Muscle of back (tissue), 3 donors: ENCODE measurements at regions not wholly inside any gene's neighbourhood (a gene's known extent, or its start where the extent isn't known, plus 50 kb on each side); places are given as distances from the start of the nearest gene placed in this dataset.
"Not testable (repeated sequence)": the region's sequence is repeated elsewhere in the genome, so short reads cannot be mapped to it uniquely, and the experiment has no call there.

Experiments
- DNase-seq, 3 donors: peaks; one replicate each; pipeline versions ENCODE4 v3.0.0 to v3.0.0-alpha.2; 2013

DNA sequence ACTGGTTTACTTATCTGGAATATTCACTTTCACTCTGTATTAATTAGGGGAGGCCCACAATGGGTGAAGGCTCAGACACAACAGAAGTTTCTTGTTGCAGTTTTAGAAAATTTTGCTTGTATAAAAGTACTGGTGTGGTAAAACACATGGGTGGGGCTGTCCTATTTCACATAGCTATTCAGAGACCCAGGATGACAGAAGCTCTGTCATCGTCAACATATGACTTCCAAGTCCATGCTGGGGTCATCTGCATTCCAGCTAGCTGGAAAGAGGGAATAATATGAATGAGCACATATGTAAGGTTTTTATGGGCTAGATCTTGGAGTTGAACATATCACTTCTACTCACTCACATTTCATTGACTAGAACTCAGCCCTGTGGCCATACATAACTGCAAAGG, 166.4 kb upstream of the KCTD3 start:
- no peak for DNase-seq

DNA sequence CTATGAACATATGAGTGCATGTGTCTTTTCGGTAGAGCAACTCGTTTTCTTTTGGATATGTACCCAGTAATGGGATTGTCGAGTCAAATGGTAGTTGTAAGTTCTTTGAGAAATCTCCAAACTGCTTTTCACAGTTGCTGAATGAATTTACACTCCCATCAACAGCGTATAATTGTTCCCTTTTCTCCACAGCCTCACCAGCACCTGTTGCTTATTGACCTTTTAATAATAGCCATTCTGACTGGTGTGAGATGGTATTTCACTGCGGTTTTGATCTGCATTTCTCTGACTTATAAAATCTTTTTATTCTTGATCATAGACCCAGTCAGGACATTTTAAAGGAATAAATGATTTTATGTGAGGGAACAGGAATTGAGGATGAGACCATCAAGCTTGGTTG, 165.0 kb upstream of the KCTD3 start:
- no peak for DNase-seq

DNA sequence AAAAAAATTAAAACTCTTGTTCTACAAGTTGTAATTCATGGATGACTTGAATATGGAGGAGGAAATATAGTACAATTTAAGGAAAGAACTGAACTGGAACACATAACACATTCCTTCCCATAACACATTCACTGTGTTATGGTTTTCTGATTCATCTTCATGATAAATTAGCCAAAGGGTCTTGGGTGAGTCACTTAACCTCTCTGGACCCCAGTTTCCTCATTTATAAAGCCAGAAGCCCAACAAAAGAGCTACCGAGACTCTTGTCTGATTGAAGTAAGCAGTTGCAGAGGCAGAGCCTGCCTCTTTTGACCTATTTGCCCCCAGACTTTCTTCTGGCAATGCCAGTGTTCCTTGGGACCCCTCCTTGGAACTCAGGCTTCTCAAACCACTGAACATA, 161.9 kb upstream of the KCTD3 start:
- DNase-seq: no peak

DNA sequence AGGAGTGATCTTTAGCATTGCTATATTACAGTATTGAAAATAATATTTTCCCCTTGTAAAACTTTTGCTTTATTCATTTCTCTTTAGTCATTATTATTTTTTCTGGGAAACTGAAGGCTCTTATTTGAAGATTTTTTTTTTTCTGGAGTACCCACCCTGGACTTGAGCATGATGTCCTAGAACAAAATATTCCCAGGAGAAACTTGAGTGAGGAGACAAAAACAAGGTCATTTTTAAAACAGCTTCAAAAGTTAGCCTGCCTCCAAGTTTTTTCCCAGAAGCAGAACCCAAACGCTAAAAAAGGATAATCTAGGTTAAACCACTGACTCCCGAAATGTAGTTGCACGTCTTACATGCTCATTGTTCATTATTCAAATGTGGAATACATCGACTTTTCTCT, 160.2 kb upstream of the KCTD3 start:
- no peak for DNase-seq

DNA sequence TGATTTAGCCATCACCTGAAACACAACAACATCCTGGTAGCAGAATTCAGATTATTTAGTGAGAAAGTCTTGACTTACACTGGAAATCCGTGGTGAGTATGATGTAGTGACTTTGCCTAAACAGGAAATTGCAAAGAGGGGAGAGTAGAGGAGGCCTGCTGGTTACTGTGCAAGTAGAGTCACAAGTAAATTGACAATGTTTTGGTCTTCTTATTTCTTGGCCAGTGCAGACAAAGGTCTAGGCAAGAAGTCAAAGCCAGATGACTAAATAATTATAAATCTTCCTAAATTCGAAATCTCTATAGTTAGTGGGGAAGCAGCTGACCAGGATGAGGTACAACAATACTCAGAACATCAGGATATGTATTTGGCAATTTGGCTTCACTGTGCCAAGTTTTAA, 159.5 kb upstream of the KCTD3 start:
- DNase-seq: no peak

DNA sequence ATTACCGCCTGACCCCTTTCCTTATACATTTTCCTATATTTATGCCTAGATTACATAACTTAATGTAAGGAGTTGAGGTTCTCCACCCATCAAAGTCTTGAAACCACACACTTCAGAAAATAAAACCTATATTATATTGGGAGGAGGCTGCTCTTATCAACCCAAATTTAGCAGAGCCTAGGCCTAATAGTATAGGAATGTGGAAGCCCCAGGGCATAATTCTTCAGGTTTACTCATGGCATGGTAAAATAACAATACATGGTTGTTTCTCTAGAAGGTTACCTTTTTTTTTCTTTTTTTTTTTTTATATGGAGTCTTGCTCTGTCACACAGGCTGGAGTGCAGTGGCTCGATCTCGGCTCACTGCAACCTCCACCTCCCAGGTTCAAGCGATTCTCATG, 157.6 kb upstream of the KCTD3 start:
- not testable (repeated sequence) for DNase-seq

DNA sequence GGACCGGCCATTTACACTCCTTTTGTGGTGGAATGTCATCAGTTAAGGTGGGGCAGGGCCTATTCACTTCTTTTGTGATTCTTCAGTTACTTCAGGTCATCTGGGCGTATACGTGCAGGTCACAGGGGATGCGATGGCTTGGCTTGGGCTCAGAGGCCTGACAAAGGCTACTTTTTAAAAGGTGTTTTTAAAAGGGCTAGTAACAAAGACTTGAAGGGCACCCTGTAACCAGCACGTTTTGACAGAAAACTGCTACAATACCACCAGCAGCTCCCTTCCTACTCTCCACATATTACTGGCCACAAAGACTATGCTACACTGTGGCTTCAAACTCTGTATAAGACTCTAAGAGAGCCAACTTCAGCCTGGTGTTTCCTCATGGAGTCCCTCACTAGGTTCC, 151.6 kb upstream of the KCTD3 start:
- DNase-seq: not testable (repeated sequence)

DNA sequence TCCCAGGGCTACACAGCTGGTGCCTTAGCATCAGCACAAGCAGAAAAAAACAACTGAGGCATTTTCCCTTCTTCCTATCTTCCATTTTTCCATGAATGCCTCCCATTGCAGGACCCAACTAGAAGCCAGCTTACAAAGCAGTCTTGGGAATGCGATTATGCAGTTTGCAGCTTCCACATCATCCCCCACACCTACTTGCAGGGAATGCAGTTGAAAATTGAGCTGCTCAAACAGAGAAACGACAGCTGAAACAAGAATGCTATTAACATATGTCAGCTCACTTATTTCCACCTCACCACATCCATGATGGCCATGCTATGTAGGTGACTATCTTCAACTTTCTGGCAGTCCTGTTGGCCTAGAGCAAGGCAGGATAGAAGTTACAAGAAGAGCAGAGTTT, 150.6 kb upstream of the KCTD3 start:
- no peak for DNase-seq

DNA sequence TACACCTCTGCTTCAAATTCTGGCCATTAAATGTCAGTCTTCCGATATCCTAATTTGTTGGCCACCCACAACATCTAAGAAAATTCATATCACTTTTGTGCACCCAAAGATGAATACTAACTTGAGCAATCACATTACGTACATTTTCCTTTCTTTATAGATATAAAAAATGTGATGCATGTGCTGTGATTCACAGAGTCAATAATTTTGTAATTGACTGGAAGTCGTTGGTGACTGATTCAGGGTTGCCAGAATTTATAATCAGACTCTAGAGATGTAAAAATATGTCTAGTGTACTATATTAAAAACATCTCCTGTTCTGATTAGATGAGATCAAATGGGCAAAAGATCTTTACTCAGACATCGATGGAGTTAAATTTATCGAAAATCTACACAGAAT, 150.0 kb upstream of the KCTD3 start:
- DNase-seq: peak in 1 of 3 donors; percentile 15

DNA sequence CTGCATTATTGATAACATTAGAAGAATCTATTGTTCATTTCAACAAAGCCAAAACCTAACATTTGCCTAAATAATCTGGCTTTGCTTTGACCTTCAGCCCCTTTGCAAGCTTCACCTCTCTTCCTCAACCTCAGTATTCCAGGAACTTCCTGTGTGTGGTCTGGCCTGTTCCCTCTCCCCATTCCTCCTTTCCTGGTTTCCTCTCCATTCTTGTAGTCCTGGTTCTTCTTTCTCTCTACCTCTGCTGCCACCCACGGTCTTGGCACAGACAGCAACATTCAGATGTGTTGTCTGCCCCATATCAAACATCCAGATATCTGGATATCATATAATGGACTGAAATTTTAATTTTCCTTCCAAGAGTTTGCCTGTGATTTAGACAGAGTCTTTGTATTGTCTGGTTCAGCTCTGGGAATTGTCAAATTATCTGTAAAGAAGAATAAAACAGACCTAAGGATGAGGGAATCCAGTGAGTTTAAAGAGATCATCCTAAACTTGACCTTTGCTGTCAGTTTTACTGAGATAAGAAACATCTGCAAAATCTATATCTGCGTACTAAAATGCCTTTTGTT, 148.1 kb upstream of the KCTD3 start:
- no peak for DNase-seq

DNA sequence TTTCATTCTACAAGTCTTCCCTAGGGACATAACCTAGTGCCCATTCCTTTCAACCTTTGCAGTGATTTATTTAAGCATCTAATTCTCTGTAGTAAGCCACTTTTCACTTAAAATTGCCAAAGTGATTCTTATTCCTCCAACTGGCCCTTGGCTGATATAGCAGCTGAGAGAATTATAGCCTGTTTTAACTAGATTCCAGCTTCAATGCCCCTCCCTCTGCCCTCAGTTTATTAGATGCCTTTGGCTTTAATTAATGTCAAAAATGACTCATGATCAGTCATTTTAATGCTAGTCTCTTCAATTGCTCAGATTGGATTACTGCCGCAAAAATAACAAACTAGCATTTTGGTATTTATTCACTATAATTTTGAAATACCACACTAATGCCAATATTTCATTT, 145.4 kb upstream of the KCTD3 start:
- DNase-seq: no peak

DNA sequence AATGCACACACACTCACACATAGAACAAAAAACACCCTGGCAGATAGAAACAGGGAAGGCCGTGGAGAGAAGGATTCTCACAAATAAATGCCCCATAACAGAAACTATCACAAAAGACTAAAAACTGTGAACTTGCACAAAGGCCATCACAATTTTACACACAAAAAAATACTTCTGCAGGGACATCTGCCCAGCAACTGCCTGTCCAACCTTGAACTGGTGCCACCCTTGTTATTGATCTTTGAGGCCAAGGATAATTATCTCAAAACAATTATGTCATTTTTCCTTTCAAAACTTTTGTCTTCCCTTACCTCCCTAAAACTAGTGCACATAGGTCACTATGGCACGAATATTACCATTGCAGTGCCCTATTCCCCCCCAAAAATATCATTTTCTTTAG, 143.8 kb upstream of the KCTD3 start:
- DNase-seq: no peak

DNA sequence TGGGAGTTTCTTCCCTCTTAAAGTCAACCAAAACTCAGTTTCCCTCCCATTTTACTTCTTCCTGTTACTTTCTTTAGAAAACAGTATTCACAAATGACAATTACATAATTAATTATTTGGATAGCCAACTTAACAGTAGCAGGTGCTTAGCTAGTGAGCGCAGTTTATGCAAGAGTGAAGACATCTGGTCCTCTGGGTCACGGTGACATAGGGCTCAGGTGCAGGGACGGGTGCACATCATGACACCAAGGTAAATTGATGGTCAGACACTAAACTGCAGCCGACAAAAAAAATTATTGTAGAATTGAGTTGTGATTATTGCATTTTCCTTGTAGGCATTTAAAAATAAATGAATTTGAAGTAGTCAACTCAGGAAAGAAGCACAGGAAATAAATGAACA, 142.0 kb upstream of the KCTD3 start:
- DNase-seq: no peak

DNA sequence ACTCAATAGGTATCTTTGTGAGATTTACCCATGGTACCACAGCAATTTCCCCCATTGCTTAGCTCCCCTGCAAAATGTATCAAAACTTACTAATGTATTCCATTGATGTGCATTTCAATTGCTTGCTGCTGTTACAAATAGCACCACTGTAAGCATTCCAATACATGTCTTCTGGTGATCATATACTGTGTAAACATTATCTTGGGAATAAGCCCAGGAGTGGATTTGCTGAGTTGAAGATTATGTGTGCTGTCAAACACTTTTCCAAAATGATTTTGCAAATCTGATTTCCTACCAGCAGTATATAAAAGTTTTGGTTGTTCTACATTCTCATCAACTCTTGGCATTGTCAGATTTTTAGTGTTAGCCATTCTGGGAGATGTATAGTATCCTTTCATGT, 141.0 kb upstream of the KCTD3 start:
- no peak for DNase-seq

DNA sequence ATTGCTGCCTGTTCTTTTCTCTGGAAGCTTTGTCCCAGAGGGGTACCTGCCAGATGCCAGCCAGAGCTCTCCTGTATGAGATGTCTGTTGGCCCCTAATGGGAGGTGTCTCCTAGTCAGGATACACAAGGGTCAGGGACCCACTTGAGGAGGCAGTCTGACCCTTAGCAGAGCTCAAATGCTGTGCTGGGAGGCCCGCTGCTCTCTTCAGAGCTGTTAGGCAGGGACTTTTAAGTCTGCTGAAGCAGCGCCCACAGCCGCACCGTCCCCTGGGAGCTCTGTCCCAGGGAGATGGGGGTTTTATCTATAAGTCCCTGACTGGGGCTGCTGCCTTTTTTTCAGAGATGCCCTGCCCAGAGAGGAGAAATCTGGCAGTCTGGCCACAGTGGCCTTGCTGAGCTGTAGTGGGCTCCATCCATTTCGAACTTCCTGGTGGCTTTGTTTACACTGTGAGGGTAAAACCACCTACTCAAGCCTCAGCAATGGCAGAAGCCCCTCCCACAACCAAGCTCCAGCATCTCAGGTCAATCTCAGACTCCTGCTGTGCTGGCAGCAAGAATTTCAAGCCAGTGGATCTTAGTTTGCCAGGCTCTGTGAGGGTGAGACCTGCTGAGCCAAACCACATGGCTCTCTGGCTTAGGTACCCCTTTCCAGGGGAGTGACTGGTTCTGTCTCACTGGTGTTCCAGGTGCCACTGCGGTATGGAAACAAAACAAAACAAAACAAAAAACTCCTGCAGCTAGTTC, 134.4 kb upstream of the KCTD3 start:
- DNase-seq: not testable (repeated sequence)

DNA sequence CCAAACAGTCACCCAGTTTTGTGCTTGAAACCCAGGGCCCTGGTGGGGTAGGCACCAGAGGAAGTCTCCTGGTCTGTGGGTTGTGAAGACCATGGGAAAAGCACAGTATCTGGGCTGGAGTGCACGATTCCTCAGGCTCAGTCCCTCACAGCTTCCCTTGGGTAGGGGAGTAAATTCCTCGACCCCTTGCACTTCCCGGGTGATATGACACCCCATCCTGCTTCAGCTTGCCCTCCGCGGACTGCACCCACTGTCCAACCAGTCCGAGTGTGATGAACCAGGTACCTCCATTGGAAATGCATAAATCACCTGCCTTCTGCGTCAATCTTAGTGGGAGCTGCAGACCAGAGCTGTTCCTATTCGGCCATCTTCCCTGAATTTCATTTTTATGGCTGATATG, 133.9 kb upstream of the KCTD3 start:
- DNase-seq: no peak

DNA sequence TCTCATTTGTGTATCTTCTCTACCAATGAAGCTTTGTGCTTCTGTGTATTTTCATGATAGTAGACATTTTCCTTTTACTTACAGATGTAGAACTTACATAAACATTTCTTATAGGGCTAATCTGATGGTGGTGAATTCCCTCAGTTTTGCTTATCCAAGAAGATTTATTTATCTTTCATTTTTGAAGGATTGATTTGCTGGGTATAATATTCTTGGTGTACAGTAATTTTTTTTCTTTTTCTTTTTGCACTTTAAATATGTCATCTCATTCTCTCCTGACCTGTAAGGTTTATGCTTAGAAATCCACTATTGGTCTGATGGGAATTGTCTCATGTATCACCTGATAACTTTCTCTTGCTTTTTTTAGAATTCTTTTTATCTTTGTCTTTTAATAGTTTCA, 127.6 kb upstream of the KCTD3 start:
- DNase-seq: no peak

DNA sequence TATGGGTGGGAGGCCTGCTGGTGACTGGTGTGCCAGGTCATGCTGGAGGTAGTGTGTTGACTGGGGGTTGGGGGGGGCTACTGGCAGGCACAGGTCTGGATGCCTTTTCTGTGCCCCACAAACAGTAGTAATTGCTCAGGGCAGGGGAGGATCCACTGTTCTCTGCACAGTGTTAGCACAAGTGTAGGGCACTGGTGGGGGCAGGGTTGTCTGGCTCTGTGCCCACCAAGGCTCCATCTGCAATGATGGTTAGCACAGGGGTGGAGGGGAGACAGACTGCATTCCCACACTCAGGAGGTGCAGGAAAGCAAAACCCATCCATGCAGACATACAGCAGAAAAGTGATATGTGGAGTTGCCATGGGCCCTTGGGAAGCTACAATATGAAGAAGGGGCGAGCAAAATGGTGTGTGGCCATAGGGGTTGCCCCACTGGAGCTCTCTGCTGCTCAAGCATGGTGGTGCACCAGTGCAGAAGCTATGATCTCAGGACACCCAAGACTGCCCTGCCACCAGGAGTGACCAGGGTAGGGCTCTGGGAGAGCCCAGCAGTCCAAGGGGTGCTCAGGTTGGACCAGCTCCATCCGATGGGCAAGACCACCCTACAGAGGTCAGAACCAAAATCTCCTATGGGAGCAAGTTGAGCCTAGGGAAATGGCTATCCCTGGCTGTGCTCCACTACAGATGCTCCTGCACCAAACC, 122.2 kb upstream of the KCTD3 start:
- DNase-seq: no peak

DNA sequence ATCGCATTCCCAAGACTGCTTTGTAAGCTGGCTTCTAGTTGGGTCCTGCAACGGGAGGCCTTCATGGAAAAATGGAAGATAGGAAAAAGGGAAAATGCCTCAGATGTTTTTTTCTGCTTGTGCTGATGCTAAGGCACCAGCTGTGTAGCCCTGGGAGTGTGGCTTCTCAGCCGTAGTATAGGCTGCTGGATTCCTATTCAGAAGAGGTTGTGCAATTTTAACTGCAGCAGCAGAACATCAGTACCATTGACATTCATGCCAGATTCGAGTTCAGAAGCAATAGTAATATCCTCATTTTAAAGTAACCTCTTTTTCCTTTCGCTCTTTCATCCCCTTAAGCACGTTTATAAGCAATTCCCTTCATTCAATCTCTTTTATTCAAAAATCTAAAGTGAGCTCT, 119.1 kb upstream of the KCTD3 start:
- DNase-seq: not testable (repeated sequence)

DNA sequence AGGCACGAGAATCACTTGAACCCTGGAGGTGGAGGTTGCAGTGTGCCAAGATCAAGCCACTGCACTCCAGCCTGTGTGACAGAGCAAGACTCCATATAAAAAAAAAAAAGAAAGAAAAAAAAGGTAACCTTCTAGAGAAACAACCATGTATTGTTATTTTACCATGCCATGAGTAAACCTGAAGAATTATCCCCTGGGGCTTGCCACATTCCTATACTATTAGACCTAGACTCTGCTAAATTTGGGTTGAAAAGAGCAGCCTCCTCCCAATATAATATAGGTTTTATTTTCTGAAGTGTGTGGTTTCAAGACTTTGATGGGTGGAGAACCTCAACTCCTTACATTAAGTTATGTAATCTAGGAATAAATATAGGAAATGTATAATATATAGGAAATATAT, 118.0 kb upstream of the KCTD3 start:
- not testable (repeated sequence) for DNase-seq

DNA sequence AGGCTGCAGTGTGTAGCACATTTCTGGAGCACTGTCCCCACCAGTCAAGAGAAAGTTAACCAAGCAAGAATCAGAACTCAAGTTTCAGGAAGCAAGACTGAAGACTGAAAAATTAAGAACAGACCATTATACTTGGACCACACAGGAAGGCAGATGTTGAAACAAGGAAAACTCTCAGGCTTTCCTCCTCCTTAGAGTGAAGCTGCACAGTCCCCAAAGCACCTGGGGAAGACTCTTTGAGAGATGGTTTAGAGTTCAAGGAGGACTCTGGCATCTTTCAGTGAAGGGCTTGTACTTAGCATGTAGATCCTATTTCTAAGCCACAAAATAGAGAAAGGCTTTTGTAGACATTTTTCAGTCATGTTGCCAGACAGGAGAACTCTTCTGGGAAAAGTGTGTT, 113.7 kb upstream of the KCTD3 start:
- peak in 1 of 3 donors; percentile 48 for DNase-seq

DNA sequence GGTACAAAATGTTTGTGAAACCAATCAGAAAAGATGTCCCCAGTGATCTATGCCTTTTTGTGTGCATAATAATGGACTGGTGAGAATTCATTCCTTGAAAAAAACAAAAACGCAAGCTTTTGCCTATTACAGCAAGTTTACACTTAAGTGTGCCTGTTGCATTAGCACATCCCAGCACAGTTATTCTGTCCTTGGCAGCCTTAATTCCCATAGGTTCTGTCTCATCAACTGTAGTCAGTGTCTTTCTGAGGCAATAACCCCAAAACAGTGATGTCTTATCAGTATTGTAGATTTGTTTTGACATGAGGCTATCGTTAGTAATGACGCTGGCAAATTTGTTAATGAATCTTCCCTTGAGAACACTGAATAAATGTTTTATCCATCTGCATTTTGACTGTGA, 109.9 kb upstream of the KCTD3 start:
- DNase-seq: no peak

DNA sequence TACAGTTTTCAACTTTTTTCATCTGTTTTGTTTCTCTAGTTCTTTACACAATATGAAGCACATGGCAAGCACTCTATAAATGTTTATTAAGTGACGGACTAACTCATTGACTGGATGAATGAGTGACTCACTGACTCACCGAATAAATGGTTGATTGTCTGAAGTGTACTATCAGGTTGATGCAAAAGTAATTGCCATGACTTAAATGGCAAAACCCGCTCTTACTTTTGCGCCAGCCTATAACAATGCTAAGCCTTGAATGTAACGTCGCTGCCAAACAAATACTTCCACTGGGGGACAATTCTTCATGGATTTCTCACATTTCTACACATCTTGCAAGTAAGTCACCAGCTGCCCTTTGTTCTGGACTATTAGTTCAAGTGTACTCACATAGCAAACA, 109.0 kb upstream of the KCTD3 start:
- DNase-seq: no peak

DNA sequence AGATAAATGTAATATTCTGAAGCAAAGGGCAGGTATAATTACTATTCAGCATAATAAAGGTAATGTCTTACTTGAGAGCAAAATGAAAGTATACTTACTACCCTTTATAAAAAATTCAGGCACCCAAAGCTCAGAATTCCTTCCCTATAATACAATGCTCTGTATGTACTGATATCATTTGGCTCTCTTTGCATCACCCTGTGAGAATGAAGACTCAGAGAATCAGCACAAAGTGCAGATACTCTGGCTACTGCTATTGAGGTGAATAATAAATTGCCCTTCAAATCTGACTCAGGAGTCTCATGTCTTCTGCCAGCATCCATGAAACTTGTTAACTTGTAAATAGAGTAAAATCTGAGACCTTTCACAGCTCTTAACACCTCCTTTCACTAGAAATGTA, 108.5 kb upstream of the KCTD3 start:
- no peak for DNase-seq
